KMS-11 (cell line): ENCODE measurements at regions not wholly inside any gene's neighbourhood (a gene's known extent, or its start where the extent isn't known, plus 50 kb on each side); places are given as distances from the start of the nearest gene placed in this dataset.

Experiments
- H2AFZ ChIP-seq: fragments of 200-600 bp; sonication (generic); 2 replicates; pipeline ENCODE4 v1.6.1; 2016; ENCODE audit warnings: antibody characterized with exemption, mixed run types, low read depth
- H3K27ac ChIP-seq: fragments of 200-600 bp; sonication (generic); 2 replicates; pipeline ENCODE4 v1.6.1; 2016; ENCODE audit warnings: mild to moderate bottlenecking, mixed run types
- H3K27me3 ChIP-seq: fragments of 200-600 bp; sonication (generic); 2 replicates; pipeline ENCODE4 v1.6.1; 2017; ENCODE audit warnings: mild to moderate bottlenecking, low read depth, mixed run types, moderate library complexity; ENCODE audit not compliant: insufficient read depth
- H3K36me3 ChIP-seq: fragments of 200-600 bp; sonication (generic); 2 replicates; pipeline ENCODE4 v1.6.1; 2017; ENCODE audit warnings: mild to moderate bottlenecking, mixed run types; ENCODE audit not compliant: insufficient read depth
- H3K4me1 ChIP-seq: fragments of 200-600 bp; sonication (generic); 2 replicates; pipeline ENCODE4 v1.6.1; 2016; ENCODE audit warnings: mild to moderate bottlenecking, low read depth, mixed run types; ENCODE audit not compliant: poor library complexity, severe bottlenecking
- H3K4me2 ChIP-seq: fragments of 200-600 bp; sonication (generic); 2 replicates; pipeline ENCODE4 v1.7.0; 2016; ENCODE audit warnings: mild to moderate bottlenecking, mixed run types
- H3K4me3 ChIP-seq: fragments of 200-600 bp; sonication (generic); IDR thresholded peaks from 2 replicates; pipeline ENCODE4 v1.6.1; 2017; ENCODE audit warnings: low read depth, low read length, mixed read lengths; ENCODE audit not compliant: insufficient read depth
- H3K79me2 ChIP-seq: fragments of 200-600 bp; sonication (generic); 2 replicates; pipeline ENCODE4 v1.6.1; 2016; ENCODE audit warnings: low read depth, mixed run types; ENCODE audit not compliant: insufficient read depth
- H3K9ac ChIP-seq: fragments of 200-600 bp; sonication (generic); 2 replicates; pipeline ENCODE4 v1.6.1; 2016; ENCODE audit warnings: mild to moderate bottlenecking, mixed run types
- H4K20me1 ChIP-seq: fragments of 200-600 bp; sonication (generic); 2 replicates; pipeline ENCODE4 v1.6.1; 2016; ENCODE audit warnings: mild to moderate bottlenecking, mixed run types; ENCODE audit not compliant: insufficient read depth
- TF ChIP-seq, protein P1 (sequence below): fragments of 200-600 bp; sonication (generic); conservative IDR thresholded peaks from 2 replicates; pipeline ENCODE4 v1.6.1; 2017; ENCODE audit warnings: low read depth, mild to moderate bottlenecking, antibody characterized with exemption, low read length, moderate library complexity, mixed read lengths

DNA sequence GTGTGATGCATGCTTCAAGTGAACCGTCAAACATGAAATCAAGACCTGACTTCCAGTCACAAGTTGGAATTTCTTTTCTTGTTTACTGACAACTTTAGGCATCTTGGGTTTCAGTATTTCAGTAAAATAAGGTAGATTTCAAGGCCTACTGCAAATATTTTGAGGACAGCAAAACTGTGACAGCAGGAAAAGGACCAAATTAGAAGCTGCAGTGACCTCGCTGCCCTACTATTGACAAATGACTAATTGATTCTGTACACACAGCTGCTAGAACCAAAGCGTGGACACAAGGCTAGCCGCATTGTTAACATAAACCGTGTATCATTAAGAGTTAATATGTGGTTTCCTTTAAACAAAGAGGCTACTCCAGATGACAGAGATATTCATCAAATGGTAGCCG, 105.7 kb upstream of the SEC61G start:
- Histone ChIP-seq H3K4me3 (no peak overlapping the region), H3K27ac (no peak overlapping the region), H4K20me1 (no peaks in the 10 kb centered on the region), H3K9ac (no peak overlapping the region), H3K79me2 (no peaks in the 10 kb centered on the region), H3K4me1 (no peaks in the 10 kb centered on the region), H2AFZ (no peak overlapping the region), H3K4me2 (no peak overlapping the region), H3K27me3 (no peaks in the 10 kb centered on the region), H3K36me3 (no peaks in the 10 kb centered on the region)
- TF ChIP-seq, protein P1, sequence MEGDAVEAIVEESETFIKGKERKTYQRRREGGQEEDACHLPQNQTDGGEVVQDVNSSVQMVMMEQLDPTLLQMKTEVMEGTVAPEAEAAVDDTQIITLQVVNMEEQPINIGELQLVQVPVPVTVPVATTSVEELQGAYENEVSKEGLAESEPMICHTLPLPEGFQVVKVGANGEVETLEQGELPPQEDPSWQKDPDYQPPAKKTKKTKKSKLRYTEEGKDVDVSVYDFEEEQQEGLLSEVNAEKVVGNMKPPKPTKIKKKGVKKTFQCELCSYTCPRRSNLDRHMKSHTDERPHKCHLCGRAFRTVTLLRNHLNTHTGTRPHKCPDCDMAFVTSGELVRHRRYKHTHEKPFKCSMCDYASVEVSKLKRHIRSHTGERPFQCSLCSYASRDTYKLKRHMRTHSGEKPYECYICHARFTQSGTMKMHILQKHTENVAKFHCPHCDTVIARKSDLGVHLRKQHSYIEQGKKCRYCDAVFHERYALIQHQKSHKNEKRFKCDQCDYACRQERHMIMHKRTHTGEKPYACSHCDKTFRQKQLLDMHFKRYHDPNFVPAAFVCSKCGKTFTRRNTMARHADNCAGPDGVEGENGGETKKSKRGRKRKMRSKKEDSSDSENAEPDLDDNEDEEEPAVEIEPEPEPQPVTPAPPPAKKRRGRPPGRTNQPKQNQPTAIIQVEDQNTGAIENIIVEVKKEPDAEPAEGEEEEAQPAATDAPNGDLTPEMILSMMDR = no peak

DNA sequence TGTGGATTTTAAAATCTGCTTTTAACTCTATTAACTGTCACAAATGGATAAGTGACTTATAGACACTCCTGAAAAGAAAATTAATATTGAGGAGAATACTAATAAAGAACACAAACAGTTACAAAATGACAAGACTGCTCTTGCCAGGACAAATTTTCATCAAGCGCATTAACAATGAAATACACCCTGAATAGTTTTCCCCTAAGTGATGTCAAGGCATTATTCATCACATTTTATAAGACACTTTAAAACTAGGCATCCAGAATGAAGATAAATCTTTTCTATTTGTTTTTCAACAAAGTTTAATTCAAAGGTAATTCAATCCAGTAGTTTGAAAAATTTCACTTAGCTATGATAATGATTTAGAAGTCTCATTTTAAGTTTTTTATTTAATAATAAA, 110.5 kb upstream of the SEC61G start:
- Histone ChIP-seq H2AFZ (no peak overlapping the region), H3K36me3 (no peaks in the 10 kb centered on the region), H3K4me3 (no peak overlapping the region), H3K4me2 (no peak overlapping the region), H3K79me2 (no peaks in the 10 kb centered on the region), H3K9ac (no peak overlapping the region), H3K4me1 (no peaks in the 10 kb centered on the region), H4K20me1 (no peaks in the 10 kb centered on the region), H3K27ac (no peak overlapping the region), H3K27me3 (no peaks in the 10 kb centered on the region)
- TF ChIP-seq, protein P1 = no peak

DNA sequence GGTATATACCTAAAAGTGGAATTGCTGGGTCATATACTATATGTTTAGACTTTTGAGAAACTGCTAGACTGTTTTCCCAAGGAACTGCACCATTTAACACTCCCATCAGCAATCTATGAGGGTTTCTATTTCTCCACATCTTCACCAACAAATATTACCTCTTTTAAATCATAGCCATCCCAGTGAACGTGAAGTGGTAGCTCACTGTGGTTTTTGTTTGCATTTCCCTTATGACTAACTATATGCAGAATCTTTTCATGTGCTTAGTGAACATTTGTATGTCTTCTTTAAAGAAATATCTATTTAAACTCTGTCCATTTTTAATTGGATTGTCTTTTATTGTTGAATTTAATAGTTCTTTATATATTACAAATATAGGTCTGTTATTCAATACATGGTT, 115.8 kb upstream of the SEC61G start:
- Histone ChIP-seq H3K9ac (no peak overlapping the region), H3K4me1 (peaks cover 4% of the 10 kb centered on the region), H3K4me2 (no peak overlapping the region), H3K4me3 (no peak overlapping the region), H3K36me3 (no peaks in the 10 kb centered on the region), H3K27ac (no peak overlapping the region), H4K20me1 (no peaks in the 10 kb centered on the region), H3K79me2 (no peaks in the 10 kb centered on the region), H2AFZ (no peak overlapping the region), H3K27me3 (no peaks in the 10 kb centered on the region)
- TF ChIP-seq, protein P1 = no peak

DNA sequence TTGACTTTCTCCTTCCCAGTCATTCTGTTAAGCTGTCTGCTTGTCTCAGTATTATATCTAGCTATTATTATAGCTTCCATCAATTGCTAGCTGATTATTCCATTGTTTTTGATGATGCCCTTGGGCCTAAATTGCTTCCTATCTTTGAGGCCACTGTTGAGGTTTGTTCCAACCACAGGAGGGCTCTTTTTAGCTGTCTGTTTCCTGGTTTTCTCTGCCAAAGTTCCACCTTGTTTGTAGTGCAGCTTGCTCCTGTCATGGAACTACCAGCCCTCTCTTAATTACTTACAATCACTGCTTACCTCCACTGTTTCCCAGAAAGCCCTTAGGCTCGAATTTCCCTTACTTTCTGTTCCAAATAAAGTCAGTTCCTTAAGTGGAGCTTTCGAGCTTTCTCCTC, 118.7 kb upstream of the SEC61G start:
- H3K79me2 ChIP-seq = no peaks in the 10 kb centered on the region
- no peak overlapping the region for H3K4me2 ChIP-seq
- H3K9ac ChIP-seq = no peak overlapping the region
- H3K4me1 ChIP-seq = peaks cover 4% of the 10 kb centered on the region
- no peaks in the 10 kb centered on the region for H3K36me3 ChIP-seq
- H3K27me3 ChIP-seq = no peaks in the 10 kb centered on the region
- no peak overlapping the region for H2AFZ ChIP-seq
- H4K20me1 ChIP-seq = no peaks in the 10 kb centered on the region
- no peak overlapping the region for H3K4me3 ChIP-seq
- H3K27ac ChIP-seq = no peak overlapping the region
- TF ChIP-seq, protein P1 = no peak

DNA sequence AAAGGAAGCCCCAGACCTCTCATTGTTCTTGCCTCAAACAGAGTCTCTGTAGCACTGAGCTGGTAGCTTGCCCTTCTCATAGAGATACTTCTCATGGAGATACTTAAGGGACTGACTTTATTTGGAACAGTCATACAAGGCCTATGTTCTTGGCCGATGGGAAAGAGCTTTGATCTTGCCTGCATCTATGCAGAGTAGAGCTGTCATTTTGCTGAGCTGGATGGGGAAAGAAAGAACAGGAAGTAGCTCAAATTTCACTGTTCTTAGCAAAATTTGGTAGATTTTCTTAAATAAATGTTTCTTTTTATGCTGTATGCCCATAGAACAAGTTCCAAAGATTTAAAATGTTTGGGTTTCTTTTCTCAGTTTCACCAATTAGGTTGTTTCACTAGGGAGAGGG, 119.3 kb upstream of the SEC61G start:
- H3K27ac ChIP-seq = no peak overlapping the region
- H4K20me1 ChIP-seq = no peaks in the 10 kb centered on the region
- no peaks in the 10 kb centered on the region for H3K79me2 ChIP-seq
- H3K9ac ChIP-seq = no peak overlapping the region
- no peaks in the 10 kb centered on the region for H3K27me3 ChIP-seq
- no peak overlapping the region for H2AFZ ChIP-seq
- H3K4me1 ChIP-seq = peaks cover 4% of the 10 kb centered on the region
- no peak overlapping the region for H3K4me2 ChIP-seq
- no peak overlapping the region for H3K4me3 ChIP-seq
- no peaks in the 10 kb centered on the region for H3K36me3 ChIP-seq
- TF ChIP-seq, protein P1 = no peak
